K562 (cell line): ENCODE measurements at regions not wholly inside any gene's neighbourhood (a gene's known extent, or its start where the extent isn't known, plus 50 kb on each side); places are given as distances from the start of the nearest gene placed in this dataset.

Source experiments
- ATAC-seq: fragments of 200-7000 bp; cut with Tn5 transposase; 3 replicates; pipeline ENCODE4 v1.9.1; 2020; ENCODE audit warnings: moderate library complexity
- BruUV-seq: library from RNA; stranded (reverse); fragments of 400-500 nt; replicated peaks from 2 replicates; lab custom pipeline; 2021; lab: Mats Ljungman, UMichigan
- CTCF ChIA-PET: fragments of 300-600 bp; formaldehyde crosslinking; extraction: SDS; loops from one replicate; lab custom pipeline; 2021; ENCODE audit warnings: low intra/inter-chr PET ratio; lab: Yijun Ruan, JAX
- POLR2A ChIA-PET: fragments of 300-600, 350-650 bp; sonication (Branson Sonifier 250); formaldehyde crosslinking; extraction: SDS; loops from one replicate; lab custom pipeline; 2021; ENCODE audit warnings: antibody characterized with exemption, inconsistent platforms; lab: Yijun Ruan, JAX
- DNase-seq, 4 experiments: peaks; one replicate each; pipeline versions ENCODE4 v3.0.0 to v3.0.0-alpha.2; 2011 to 2018; ENCODE audit warnings: low spot score in 3 of 4, mixed read lengths in 3 of 4; ENCODE audit errors: extremely low read depth in 1 of 4
- FAIRE-seq: peaks from 2 replicates; lab custom pipeline; 2011; peaks lifted over from hg19 to GRCh38; lab: Jason Lieb, UNC
- H2AFZ ChIP-seq: 2 replicates; pipeline ENCODE4 v1.6.0; 2011; ENCODE audit warnings: low read depth, low read length, control low read depth, inconsistent platforms
- H3K27ac ChIP-seq: fragments of 200-600 bp; 3 replicates; pipeline ENCODE4 v1.8.0; 2011; ENCODE audit warnings: low read depth, mild to moderate bottlenecking, control low read depth, inconsistent platforms, low read length, moderate library complexity, mixed read lengths; ENCODE audit errors: extremely low read depth
- H3K27me3 ChIP-seq, 2 experiments: fragments of 300-600 bp in 1 of 2; 2 replicates in 1 of 2; 3 replicates in 1 of 2; pipeline versions ENCODE4 v1.6.0 to v1.8.0; 2011; ENCODE audit warnings: inconsistent platforms in 2 of 2, low read length in 2 of 2, mild to moderate bottlenecking in 1 of 2, mixed read lengths in 1 of 2, moderate library complexity in 1 of 2; ENCODE audit not compliant: control insufficient read depth in 2 of 2, insufficient read depth in 2 of 2
- H3K36me3 ChIP-seq: fragments of 300-600 bp; 3 replicates; pipeline ENCODE4 v1.8.0; 2011; ENCODE audit warnings: mild to moderate bottlenecking, low read length, inconsistent platforms; ENCODE audit not compliant: control insufficient read depth, insufficient read depth
- H3K4me1 ChIP-seq, 2 experiments: fragments of 200-600 bp in 1 of 2; replicated peaks in 1 of 2; 2 replicates in 1 of 2; 3 replicates in 1 of 2; pipeline versions ENCODE4 v1.5.1 to v1.8.0; 2011; ENCODE audit warnings: inconsistent platforms in 2 of 2, low read length in 2 of 2, mild to moderate bottlenecking in 1 of 2, mixed read lengths in 1 of 2, moderate library complexity in 1 of 2; ENCODE audit not compliant: control insufficient read depth in 2 of 2, insufficient read depth in 2 of 2
- H3K4me2 ChIP-seq: 2 replicates; pipeline ENCODE4 v1.6.1; 2011; ENCODE audit warnings: low read length, control low read depth, inconsistent platforms, mixed read lengths; ENCODE audit not compliant: insufficient read depth
- H3K4me3 ChIP-seq: fragments of 200-600 bp; sonication (generic), shearing (Covaris generic); 2 replicates; pipeline ENCODE4 v1.5.1; 2016; ENCODE audit warnings: control low read depth, inconsistent platforms
- H3K79me2 ChIP-seq: fragments of 200-600 bp; 3 replicates; pipeline ENCODE4 v1.8.0; 2011; ENCODE audit warnings: low read length, inconsistent platforms; ENCODE audit not compliant: control insufficient read depth, insufficient read depth
- H3K9ac ChIP-seq, 2 experiments: 2 replicates each; pipeline versions ENCODE4 v1.6.0 to v1.6.1; 2011; ENCODE audit warnings: low read depth in 2 of 2, low read length in 2 of 2, control low read depth in 1 of 2, inconsistent platforms in 1 of 2, mild to moderate bottlenecking in 1 of 2, mixed read lengths in 1 of 2; ENCODE audit not compliant: insufficient read depth in 1 of 2
- H3K9me1 ChIP-seq: one replicate; pipeline ENCODE4 v1.6.0; 2011; ENCODE audit warnings: inconsistent platforms, mild to moderate bottlenecking, low read length, moderate library complexity; ENCODE audit not compliant: control insufficient read depth, insufficient read depth
- H3K9me3 ChIP-seq: replicated peaks from 2 replicates; pipeline ENCODE4 v1.5.1; 2011; ENCODE audit warnings: low read depth, low read length, inconsistent platforms; ENCODE audit not compliant: control insufficient read depth, insufficient read depth
- H4K20me1 ChIP-seq: replicated peaks from 2 replicates; pipeline ENCODE4 v1.6.1; 2011; ENCODE audit warnings: low read length, inconsistent platforms, mixed read lengths; ENCODE audit not compliant: control insufficient read depth, insufficient read depth
- ARID1B ChIP-seq: fragments of 450-650 bp; IDR thresholded peaks from 2 replicates; pipeline ENCODE4 v1.6.1; 2016; ENCODE audit warnings: antibody characterized with exemption, mild to moderate bottlenecking, inconsistent platforms
- CBX3 ChIP-seq, 2 experiments: IDR thresholded peaks; 1 replicate in 1 of 2; 2 replicates in 1 of 2; pipeline ENCODE4 v1.6.1; 2012; ENCODE audit warnings: inconsistent platforms in 2 of 2, low read length in 2 of 2, borderline replicate concordance in 1 of 2, control low read depth in 1 of 2
- ESRRA ChIP-seq: fragments of 450-650 bp; IDR thresholded peaks from 2 replicates; pipeline ENCODE4 v1.6.1; 2014; ENCODE audit warnings: low read depth, mild to moderate bottlenecking, moderate library complexity, borderline replicate concordance
- GATAD2B ChIP-seq: fragments of 450-650 bp; IDR thresholded peaks from 2 replicates; pipeline ENCODE4 v1.6.1; 2017; ENCODE audit warnings: mild to moderate bottlenecking, borderline replicate concordance
- HDAC1 ChIP-seq, 2 experiments: fragments of 450-650 bp; IDR thresholded peaks; 2 replicates each; pipeline ENCODE4 v1.6.1; 2016 to 2017; ENCODE audit warnings: inconsistent platforms in 1 of 2, mild to moderate bottlenecking in 1 of 2, moderate library complexity in 1 of 2
- HSF4 ChIP-seq: fragments of 250-450 bp; sonication (Bioruptor Pico); IDR thresholded peaks from 2 replicates; pipeline ENCODE4 v2.1.2; 2022; ENCODE audit warnings: mild to moderate bottlenecking, moderate library complexity, borderline replicate concordance
- ILK ChIP-seq: fragments of 450-650 bp; IDR thresholded peaks from 2 replicates; pipeline ENCODE4 v1.6.1; 2016; ENCODE audit warnings: missing genetic modification characterization, low read depth, mild to moderate bottlenecking, missing compliant biosample characterization, moderate library complexity, borderline replicate concordance
- KDM1A ChIP-seq, 2 experiments: fragments of 450-650 bp; IDR thresholded peaks; 2 replicates each; pipeline ENCODE4 v1.6.1; 2016; ENCODE audit warnings: mild to moderate bottlenecking in 2 of 2
- MBD2 ChIP-seq: sonication (generic); IDR thresholded peaks from 2 replicates; pipeline ENCODE4 v1.6.1; 2016; ENCODE audit warnings: low read depth, borderline replicate concordance
- PTTG1 ChIP-seq: fragments of 450-650 bp; IDR thresholded peaks from 2 replicates; pipeline ENCODE4 v1.6.1; 2016; ENCODE audit warnings: low read depth, mild to moderate bottlenecking, missing genetic modification characterization, missing compliant biosample characterization
- RBM14 ChIP-seq: fragments of 200-400 bp; formaldehyde crosslinking; IDR thresholded peaks from 2 replicates; pipeline ENCODE4 v1.6.1; 2018; ENCODE audit warnings: low read depth, mild to moderate bottlenecking, low read length, moderate library complexity, borderline replicate concordance; ENCODE audit not compliant: insufficient read depth
- RBM25 ChIP-seq: fragments of 200-400 bp; formaldehyde crosslinking; IDR thresholded peaks from 2 replicates; pipeline ENCODE4 v1.6.1; 2018; ENCODE audit warnings: low read length, low read depth, moderate library complexity; ENCODE audit not compliant: severe bottlenecking
- RFX5 ChIP-seq: IDR thresholded peaks from 2 replicates; pipeline ENCODE4 v1.6.1; 2011; ENCODE audit warnings: low read depth, mild to moderate bottlenecking, improper control_type of control experiment, low read length
- SMC3 ChIP-seq: conservative IDR thresholded peaks from 2 replicates; pipeline ENCODE4 v1.6.1; 2011; ENCODE audit warnings: low read depth, low read length, improper control_type of control experiment; ENCODE audit not compliant: insufficient read depth
- SRSF7 ChIP-seq: fragments of 200-400 bp; formaldehyde crosslinking; optimal IDR thresholded peaks from 2 replicates; pipeline ENCODE3; 2017; ENCODE audit warnings: mild to moderate bottlenecking, low read depth, low read length
- TGIF2 ChIP-seq: sonication (generic); formaldehyde crosslinking; IDR thresholded peaks from 2 replicates; pipeline ENCODE4 v1.8.1; 2022; ENCODE audit warnings: mild to moderate bottlenecking, missing genetic modification reagents, moderate library complexity
- WGBS: fragments of 100-300 bp; shearing (Covaris generic); methylation state at CpG from one replicate; pipeline ENCODE4 v1.1.6; 2016; ENCODE audit warnings: low coverage, mixed read lengths; ENCODE audit not compliant: insufficient coverage; ENCODE audit errors: missing lambda C conversion rate; 5-methylcytosine and 5-hydroxymethylcytosine counted together
- in situ Hi-C: fragments of 300-500 bp; cut with MboI; formaldehyde crosslinking; loops from 4 replicates; pipeline ENCODE4 v1.15.0; 2018; ENCODE audit warnings: inconsistent platforms, mixed read lengths
- intact Hi-C: fragments of 100-400 bp; cut with micrococcal nuclease; formaldehyde crosslinking; loops from 2 replicates; pipeline ENCODE4 v1.14.2; 2022
- TF ChIP-seq, protein P1 (sequence below): fragments of 450-650 bp; formaldehyde crosslinking; IDR thresholded peaks from 2 replicates; pipeline ENCODE4 v1.4.0; 2022; ENCODE audit warnings: missing genetic modification characterization

DNA sequence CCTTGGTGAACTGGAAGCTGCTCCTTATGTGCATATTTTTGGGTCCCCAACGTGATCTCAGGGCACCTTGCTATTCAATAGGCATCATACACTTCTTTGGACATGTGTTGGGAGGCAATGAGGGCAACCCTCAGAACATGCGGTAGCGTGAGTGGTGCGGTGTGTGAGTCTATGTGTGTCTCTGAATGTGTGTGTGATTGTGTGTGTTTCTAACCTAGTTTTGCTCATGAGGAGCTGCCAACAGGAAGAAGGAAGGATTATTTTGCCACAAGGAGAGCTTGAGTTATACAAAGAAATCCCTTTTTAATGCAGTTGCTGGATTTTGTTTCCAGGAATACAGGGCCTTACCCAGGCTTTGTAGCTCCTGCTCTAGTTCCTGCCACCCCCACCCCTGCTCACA lies 75.8 kb upstream of the ITGA6 start:
- Histone ChIP-seq H3K9ac (no peak overlapping the region), H4K20me1 (no peaks in the 10 kb centered on the region), H3K9me1 (no peaks in the 10 kb centered on the region), H3K4me2 (no peak overlapping the region), H3K36me3 (no peaks in the 10 kb centered on the region), H3K79me2 (no peaks in the 10 kb centered on the region), H3K27me3 (peaks cover 0 to 5% of the 10 kb centered on the region in 2 experiments; a peak in 3 of 5 replicates), H3K27ac (no peak overlapping the region), H3K9me3 (no peaks in the 10 kb centered on the region), H3K4me1 (no peaks in the 10 kb centered on the region), H3K4me3 (no peak overlapping the region), H2AFZ (no peak overlapping the region)
- 0% methylated on average over 4 of the region's 4 CpGs for WGBS
- intact Hi-C loops = no loop called here
- no peak for ATAC-seq
- in situ Hi-C loops = no loop called here
- no peak for FAIRE-seq
- POLR2A ChIA-PET = interaction anchor here (0.8 to 1.1 kb wide), 2 partner anchors 13 to 26 kb away, joined by 3 to 5 read pairs; no protein-coding TSS in a partner anchor
- DNase-seq = no peak
- no TSS peak for BruUV-seq
- TF ChIP-seq RBM25 (no peak), SMC3 (no peak), MBD2 (no peak), PTTG1 (tag) (no peak), TGIF2 (CRISPR knock-in tag) (no peak), SRSF7 (no peak), HDAC1 (IDR thresholded peaks at IDR 0.05) (no peak), RFX5 (no peak), RBM14 (no peak), CBX3 (IDR thresholded peaks at IDR 0.05; ENCODE audit: borderline replicate concordance in 1 of 2, low read length in 2 of 2) (no peak), KDM1A (IDR thresholded peaks at IDR 0.05) (no peak), GATAD2B (no peak), ILK (tag) (no peak), HSF4 (no peak), ESRRA (no peak), ARID1B (no peak)
- TF ChIP-seq, protein P1, sequence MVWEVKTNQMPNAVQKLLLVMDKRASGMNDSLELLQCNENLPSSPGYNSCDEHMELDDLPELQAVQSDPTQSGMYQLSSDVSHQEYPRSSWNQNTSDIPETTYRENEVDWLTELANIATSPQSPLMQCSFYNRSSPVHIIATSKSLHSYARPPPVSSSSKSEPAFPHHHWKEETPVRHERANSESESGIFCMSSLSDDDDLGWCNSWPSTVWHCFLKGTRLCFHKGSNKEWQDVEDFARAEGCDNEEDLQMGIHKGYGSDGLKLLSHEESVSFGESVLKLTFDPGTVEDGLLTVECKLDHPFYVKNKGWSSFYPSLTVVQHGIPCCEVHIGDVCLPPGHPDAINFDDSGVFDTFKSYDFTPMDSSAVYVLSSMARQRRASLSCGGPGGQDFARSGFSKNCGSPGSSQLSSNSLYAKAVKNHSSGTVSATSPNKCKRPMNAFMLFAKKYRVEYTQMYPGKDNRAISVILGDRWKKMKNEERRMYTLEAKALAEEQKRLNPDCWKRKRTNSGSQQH (CRISPR knock-in tag) = no peak
- CTCF ChIA-PET = no interaction called here
